Osteocyte (in vitro differentiated cells): ENCODE measurements at regions not wholly inside any gene's neighbourhood (a gene's known extent, or its start where the extent isn't known, plus 50 kb on each side); places are given as distances from the start of the nearest gene placed in this dataset.
"Not testable (repeated sequence)": the region's sequence is repeated elsewhere in the genome, so short reads cannot be mapped to it uniquely, and the experiment has no call there.

ENCODE experiments used
- DNase-seq: peaks from one replicate; pipeline ENCODE4 v3.0.0; 2021; ENCODE audit warnings: mixed read lengths; ENCODE audit not compliant: unreplicated experiment; ENCODE audit errors: extremely low spot score
- H3K27ac Mint-ChIP-seq: one replicate; pipeline ENCODE4 v1.8.0; 2021; ENCODE audit warnings: mild to moderate bottlenecking, mixed read lengths; ENCODE audit not compliant: unreplicated experiment
- H3K27me3 Mint-ChIP-seq: one replicate; pipeline ENCODE4 v1.8.0; 2021; ENCODE audit warnings: mixed read lengths; ENCODE audit not compliant: unreplicated experiment
- H3K36me3 Mint-ChIP-seq: one replicate; pipeline ENCODE4 v1.8.0; 2021; ENCODE audit warnings: mixed read lengths; ENCODE audit not compliant: unreplicated experiment
- H3K4me1 Mint-ChIP-seq: one replicate; pipeline ENCODE4 v1.8.0; 2021; ENCODE audit warnings: mixed read lengths; ENCODE audit not compliant: unreplicated experiment
- H3K4me3 Mint-ChIP-seq: one replicate; pipeline ENCODE4 v1.8.0; 2021; ENCODE audit warnings: mild to moderate bottlenecking, moderate library complexity, mixed read lengths; ENCODE audit not compliant: unreplicated experiment
- H3K9me3 Mint-ChIP-seq: one replicate; pipeline ENCODE4 v1.8.0; 2021; ENCODE audit warnings: mixed read lengths; ENCODE audit not compliant: unreplicated experiment
- TF ChIP-seq, protein P1 (sequence below): fragments of 200-600 bp; sonication (generic); IDR thresholded peaks from 2 replicates; pipeline ENCODE4 v1.5.0; 2021; ENCODE audit warnings: antibody characterized with exemption, mild to moderate bottlenecking, moderate library complexity

DNA sequence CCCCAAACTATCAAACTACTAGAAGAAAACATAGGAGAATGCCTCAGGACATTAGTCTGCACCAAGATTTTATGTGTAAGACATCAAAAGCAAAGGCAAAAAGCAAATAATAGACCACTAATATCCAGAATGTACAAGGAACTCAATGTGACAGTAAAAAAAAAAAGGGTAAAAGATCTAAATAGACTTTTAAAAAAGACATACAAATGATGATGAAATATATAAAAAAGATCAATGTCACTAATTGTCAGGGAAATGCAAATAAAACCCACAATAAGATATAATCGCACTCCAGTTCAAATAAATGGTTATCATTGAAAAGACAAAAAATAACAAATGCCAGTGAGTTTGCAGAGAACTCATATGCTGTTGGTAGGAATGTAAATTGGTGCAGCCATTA lies 118.3 kb upstream of the DUSP22 start:
- Mint-ChIP-seq H3K4me3 (no peak overlapping the region), H3K27ac (no peak overlapping the region), H3K9me3 (no peaks in the 10 kb centered on the region), H3K27me3 (peaks cover 21% of the 10 kb centered on the region), H3K36me3 (no peaks in the 10 kb centered on the region), H3K4me1 (no peaks in the 10 kb centered on the region)
- TF ChIP-seq, protein P1, sequence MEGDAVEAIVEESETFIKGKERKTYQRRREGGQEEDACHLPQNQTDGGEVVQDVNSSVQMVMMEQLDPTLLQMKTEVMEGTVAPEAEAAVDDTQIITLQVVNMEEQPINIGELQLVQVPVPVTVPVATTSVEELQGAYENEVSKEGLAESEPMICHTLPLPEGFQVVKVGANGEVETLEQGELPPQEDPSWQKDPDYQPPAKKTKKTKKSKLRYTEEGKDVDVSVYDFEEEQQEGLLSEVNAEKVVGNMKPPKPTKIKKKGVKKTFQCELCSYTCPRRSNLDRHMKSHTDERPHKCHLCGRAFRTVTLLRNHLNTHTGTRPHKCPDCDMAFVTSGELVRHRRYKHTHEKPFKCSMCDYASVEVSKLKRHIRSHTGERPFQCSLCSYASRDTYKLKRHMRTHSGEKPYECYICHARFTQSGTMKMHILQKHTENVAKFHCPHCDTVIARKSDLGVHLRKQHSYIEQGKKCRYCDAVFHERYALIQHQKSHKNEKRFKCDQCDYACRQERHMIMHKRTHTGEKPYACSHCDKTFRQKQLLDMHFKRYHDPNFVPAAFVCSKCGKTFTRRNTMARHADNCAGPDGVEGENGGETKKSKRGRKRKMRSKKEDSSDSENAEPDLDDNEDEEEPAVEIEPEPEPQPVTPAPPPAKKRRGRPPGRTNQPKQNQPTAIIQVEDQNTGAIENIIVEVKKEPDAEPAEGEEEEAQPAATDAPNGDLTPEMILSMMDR, result no peak
- no peak for DNase-seq

GRCh38 chr6:175680-176079 lies 116.6 kb upstream of the DUSP22 start:
- H3K4me1 Mint-ChIP-seq, result no peaks in the 10 kb centered on the region
- H3K27me3 Mint-ChIP-seq, result peaks cover 12% of the 10 kb centered on the region
- DNase-seq, result no peak
- no peaks in the 10 kb centered on the region for H3K36me3 Mint-ChIP-seq
- H3K27ac Mint-ChIP-seq, result no peak overlapping the region
- H3K9me3 Mint-ChIP-seq, result no peaks in the 10 kb centered on the region
- TF ChIP-seq, protein P1, result no peak
- no peak overlapping the region for H3K4me3 Mint-ChIP-seq

DNA sequence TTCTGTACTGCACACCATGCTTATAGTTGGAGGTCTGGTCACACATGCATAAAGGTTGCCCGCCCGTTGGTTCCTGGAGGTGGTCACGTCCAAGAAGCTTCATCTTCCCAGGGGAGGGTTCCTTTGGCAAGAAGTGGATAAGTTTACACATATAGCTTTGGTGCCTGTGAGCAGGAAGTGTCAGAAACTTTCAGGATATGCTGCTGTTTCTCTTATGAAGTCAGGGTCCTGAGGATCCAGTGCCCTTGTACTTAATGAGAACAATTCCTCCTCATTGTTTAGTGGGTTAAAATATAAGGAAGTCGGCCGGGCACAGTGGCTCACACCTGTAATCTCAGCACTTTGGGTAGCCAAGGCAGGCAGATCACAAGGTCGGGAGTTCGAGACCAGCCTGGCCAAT lies 115.5 kb upstream of the DUSP22 start:
- Mint-ChIP-seq H3K9me3 (no peaks in the 10 kb centered on the region), H3K27me3 (peaks cover 6% of the 10 kb centered on the region), H3K27ac (no peak overlapping the region), H3K36me3 (no peaks in the 10 kb centered on the region), H3K4me3 (no peak overlapping the region), H3K4me1 (no peaks in the 10 kb centered on the region)
- TF ChIP-seq, protein P1, result no peak
- DNase-seq, result no peak

GRCh38 chr6:178119-178518 lies 114.2 kb upstream of the DUSP22 start:
- Mint-ChIP-seq H3K9me3 (no peaks in the 10 kb centered on the region), H3K36me3 (no peaks in the 10 kb centered on the region), H3K4me3 (no peak overlapping the region), H3K4me1 (no peaks in the 10 kb centered on the region), H3K27me3 (peaks cover 4% of the 10 kb centered on the region), H3K27ac (no peak overlapping the region)
- DNase-seq, result no peak
- TF ChIP-seq, protein P1, result no peak

DNA sequence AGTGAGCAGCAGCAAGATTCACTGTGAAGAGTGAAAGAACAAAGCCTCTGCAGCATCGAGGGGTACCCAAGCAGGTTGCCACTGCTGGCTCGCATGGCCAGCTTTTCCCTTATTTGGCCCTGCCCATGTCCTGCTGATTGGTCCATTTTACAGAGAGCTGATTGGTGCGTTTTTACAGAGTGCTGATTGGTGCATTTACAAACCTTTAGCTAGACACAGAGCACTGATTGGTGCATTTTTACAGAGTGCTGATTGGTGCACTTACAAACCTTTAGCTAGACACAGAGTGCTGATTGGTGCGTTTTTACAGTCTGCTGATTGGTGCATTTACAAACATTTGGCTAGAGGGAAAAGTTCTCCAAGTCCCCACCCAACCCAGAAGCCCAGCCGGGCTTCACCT lies 113.4 kb upstream of the DUSP22 start:
- H3K4me3 Mint-ChIP-seq, H3K27ac Mint-ChIP-seq, H3K36me3 Mint-ChIP-seq, DNase-seq, H3K4me1 Mint-ChIP-seq, H3K9me3 Mint-ChIP-seq, H3K27me3 Mint-ChIP-seq: not testable (repeated sequence)

GRCh38 chr6:179340-179950 lies 112.8 kb upstream of the DUSP22 start:
- Mint-ChIP-seq H3K4me3 (no peak overlapping the region), H3K27me3 (peaks cover 2% of the 10 kb centered on the region), H3K4me1 (no peaks in the 10 kb centered on the region), H3K36me3 (no peaks in the 10 kb centered on the region), H3K9me3 (no peaks in the 10 kb centered on the region), H3K27ac (no peak overlapping the region)
- TF ChIP-seq, protein P1, result no peak
- no peak for DNase-seq

DNA sequence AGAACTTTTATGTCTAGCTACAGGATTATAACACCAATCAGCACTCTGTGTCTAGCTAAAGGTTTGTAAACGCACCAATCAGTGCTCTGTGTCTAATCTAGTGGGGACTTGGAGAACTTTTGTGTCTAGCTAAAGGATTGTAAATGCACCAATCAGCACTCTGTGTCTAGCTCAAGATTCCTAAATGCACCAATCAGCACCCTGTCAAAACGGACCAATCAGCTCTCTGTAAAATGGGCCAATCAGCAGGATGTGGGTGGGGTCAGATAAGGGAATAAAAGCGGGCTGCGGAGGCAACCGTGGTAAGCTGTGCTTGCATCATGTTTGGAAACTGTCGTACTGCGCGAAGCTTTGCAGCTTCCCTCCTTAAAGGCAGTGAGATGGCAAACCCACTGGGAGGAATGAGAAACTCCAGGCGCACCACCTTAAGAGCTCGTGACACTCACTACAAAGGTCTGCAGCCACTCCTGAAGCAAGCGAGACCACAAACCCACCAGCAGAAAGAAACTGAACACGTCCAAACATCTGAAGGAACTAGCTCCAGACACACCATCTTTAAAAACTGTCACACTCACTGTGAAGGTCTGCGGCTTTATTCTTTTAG lies 112.1 kb upstream of the DUSP22 start:
- H3K36me3 Mint-ChIP-seq, H3K9me3 Mint-ChIP-seq, H3K27me3 Mint-ChIP-seq: not testable (repeated sequence)

More for the DNA sequence above, 112.1 kb upstream of the DUSP22 start:
- H3K27ac Mint-ChIP-seq, H3K4me1 Mint-ChIP-seq, DNase-seq, H3K4me3 Mint-ChIP-seq: not testable (repeated sequence)
